Astrocyte of the cerebellum (primary cell): ENCODE measurements at regions not wholly inside any gene's neighbourhood (a gene's known extent, or its start where the extent isn't known, plus 50 kb on each side); places are given as distances from the start of the nearest gene placed in this dataset.

Source experiments
- DNase-seq: peaks from one replicate; pipeline ENCODE4 v3.0.0-alpha.2; 2011; ENCODE audit warnings: low read depth
- H3K4me3 ChIP-seq: 2 replicates; pipeline ENCODE4 v1.5.1; 2011; ENCODE audit warnings: mild to moderate bottlenecking, low read depth, low read length, moderate library complexity
- CTCF ChIP-seq: IDR thresholded peaks from 2 replicates; pipeline ENCODE4 v1.5.1; 2012; ENCODE audit warnings: low read length, low read depth, moderate library complexity, mild to moderate bottlenecking; ENCODE audit errors: missing control alignments
- in situ Hi-C: cut with HindIII; loops from 2 replicates; pipeline ENCODE4 v1.10.0; 2017; ENCODE audit warnings: low sequenced_read_pairs

- TF ChIP-seq CTCF, result no peak
- no peak for DNase-seq
- in situ Hi-C loops, result no loop called here
- H3K4me3 ChIP-seq, result no peak overlapping the region
These were observed 100.3 kb downstream of the HS3ST1 start for GRCh38 chr4:11328401-11328800.

GRCh38 chr4:11326021-11326420 is 102.7 kb downstream of the HS3ST1 start:
- DNase-seq, result no peak
- TF ChIP-seq CTCF, result no peak
- in situ Hi-C loops, result no loop called here
- no peak overlapping the region for H3K4me3 ChIP-seq

- no peak for DNase-seq
- TF ChIP-seq CTCF, result no peak
- H3K4me3 ChIP-seq, result no peak overlapping the region
- in situ Hi-C loops, result no loop called here
These were observed 104.9 kb downstream of the HS3ST1 start for GRCh38 chr4:11323771-11324170.

GRCh38 chr4:11313157-11313943 is 115.3 kb downstream of the HS3ST1 start:
- no peak for DNase-seq
- in situ Hi-C loops, result no loop called here
- H3K4me3 ChIP-seq, result no peak overlapping the region
- no peak for TF ChIP-seq CTCF

- TF ChIP-seq CTCF, result no peak
- no peak overlapping the region for H3K4me3 ChIP-seq
- in situ Hi-C loops, result no loop called here
- peak; percentile 37 for DNase-seq
These were observed 116.3 kb downstream of the HS3ST1 start for GRCh38 chr4:11312389-11312788.

- no peak for DNase-seq
- H3K4me3 ChIP-seq, result no peak overlapping the region
- TF ChIP-seq CTCF, result no peak
- in situ Hi-C loops, result no loop called here
These were observed 127.5 kb downstream of the HS3ST1 start for GRCh38 chr4:11301075-11301660.
